ENCODE measurements at regions not wholly inside any gene's neighbourhood (a gene's known extent, or its start where the extent isn't known, plus 50 kb on each side); places are given as distances from the start of the nearest gene placed in this dataset.

DNA sequence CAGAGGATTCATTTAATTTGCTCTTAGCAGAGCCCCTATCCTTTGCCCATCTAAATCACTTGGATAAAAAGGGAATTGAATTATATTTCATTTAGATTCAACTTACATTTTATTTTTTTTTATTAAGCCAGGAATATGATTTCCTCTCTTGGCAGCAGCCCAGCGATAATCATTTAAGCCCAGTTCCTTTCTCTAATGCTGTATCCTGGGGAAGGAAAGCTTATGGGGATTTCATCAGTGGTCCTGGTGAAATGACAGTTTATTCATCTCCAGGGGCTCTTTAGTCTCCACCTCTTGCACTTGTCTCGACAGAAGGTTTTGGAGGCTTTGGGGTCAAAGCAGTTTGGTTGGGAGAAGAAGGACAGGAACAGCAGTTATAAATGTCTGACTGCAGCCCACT, 50.4 kb upstream of the LRRC8D start:
- peak in 2 of 8 experiments; percentile 36 to 82 for ATAC-seq (replicated peaks in 6 of 8)
- H3K4me1 ChIP-seq (replicated peaks in 1 of 2) = peaks cover 0 to 12% of the 10 kb centered on the region in 2 donors
- no peak overlapping the region for H3K4me3 ChIP-seq
- in situ Hi-C loops (cut with MboI; ENCODE audit: low pct_unique_long_range_greater_than_20kb in 2 of 9, low sequenced_read_pairs in 9 of 9, unreplicated experiment in 9 of 9) = loop anchor here in 4 of 9 experiments (25.0 kb wide), 4 partner anchors 133 to 308 kb away; partner anchors contain the start of genes LRRC8C (in 2 of the 4) and LRRC8B (in 1 of the 4)
- 0 to 80% (median 61%) methylated on average over 1 to 2 of the region's 2 CpGs; no CpG with 5 or more reads in 3 of the 10 experiments for WGBS, 10 experiments
- H3K27ac ChIP-seq = no peak overlapping the region

All from motor neuron (in vitro differentiated cells).